Peyer's patch (tissue), 4 donors: ENCODE measurements at regions not wholly inside any gene's neighbourhood (a gene's known extent, or its start where the extent isn't known, plus 50 kb on each side); places are given as distances from the start of the nearest gene placed in this dataset.

Experiments used
- DNase-seq, 3 donors: peaks; one replicate each; pipeline ENCODE4 v3.0.0-alpha.2; 2017 to 2019
- H3K27ac ChIP-seq, 4 donors: fragments of 200-600 bp; sonication (generic); one replicate each; pipeline ENCODE4 v1.5.1; 2016 to 2019
- H3K27me3 ChIP-seq, 2 donors: fragments of 200-600 bp; sonication (generic); one replicate each; pipeline ENCODE4 v1.5.1; 2019
- H3K36me3 ChIP-seq, 3 donors: fragments of 200-600 bp; sonication (generic); one replicate each; pipeline ENCODE4 v1.5.1; 2016 to 2019
- H3K4me1 ChIP-seq, 4 donors: fragments of 200-600 bp; sonication (generic); one replicate each; pipeline ENCODE4 v1.5.1; 2016 to 2019
- H3K4me3 ChIP-seq, 4 donors: fragments of 200-600 bp; sonication (generic); 1 replicate in 3 of 4; 2 replicates in 1 of 4; pipeline ENCODE4 v1.5.1; 2016 to 2019; ENCODE audit warnings: mild to moderate bottlenecking in 1 of 4
- H3K9me3 ChIP-seq, 4 donors: fragments of 200-600 bp; sonication (generic); one replicate each; pipeline ENCODE4 v1.5.1; 2016 to 2019; ENCODE audit warnings: mild to moderate bottlenecking in 1 of 4
- POLR2A ChIP-seq, 2 donors: fragments of 450-650 bp; IDR thresholded peaks; one replicate each; pipeline ENCODE4 v1.5.1; 2017; ENCODE audit warnings: antibody characterized with exemption in 2 of 2, mild to moderate bottlenecking in 2 of 2, moderate library complexity in 2 of 2
- TF ChIP-seq, protein P1 (sequence below), 6 experiments: fragments of 450-650 bp in 4 of 6; fragments of 200-600 bp in 2 of 6; sonication (generic) in 1 of 6; IDR thresholded peaks; one replicate each; pipeline ENCODE4 v1.5.1; 2017 to 2019; ENCODE audit warnings: antibody characterized with exemption in 6 of 6, mild to moderate bottlenecking in 3 of 6, moderate library complexity in 1 of 6

GRCh38 chr3:69563981-69564380, 175.3 kb upstream of the MITF start:
- no peaks in the 10 kb centered on the region for H3K36me3 ChIP-seq
- no peak overlapping the region for H3K4me3 ChIP-seq
- H3K27ac ChIP-seq = no peak overlapping the region
- DNase-seq = no peak
- no peaks in the 10 kb centered on the region for H3K4me1 ChIP-seq
- H3K9me3 ChIP-seq = no peaks in the 10 kb centered on the region
- no peaks in the 10 kb centered on the region for H3K27me3 ChIP-seq
- TF ChIP-seq, protein P1, sequence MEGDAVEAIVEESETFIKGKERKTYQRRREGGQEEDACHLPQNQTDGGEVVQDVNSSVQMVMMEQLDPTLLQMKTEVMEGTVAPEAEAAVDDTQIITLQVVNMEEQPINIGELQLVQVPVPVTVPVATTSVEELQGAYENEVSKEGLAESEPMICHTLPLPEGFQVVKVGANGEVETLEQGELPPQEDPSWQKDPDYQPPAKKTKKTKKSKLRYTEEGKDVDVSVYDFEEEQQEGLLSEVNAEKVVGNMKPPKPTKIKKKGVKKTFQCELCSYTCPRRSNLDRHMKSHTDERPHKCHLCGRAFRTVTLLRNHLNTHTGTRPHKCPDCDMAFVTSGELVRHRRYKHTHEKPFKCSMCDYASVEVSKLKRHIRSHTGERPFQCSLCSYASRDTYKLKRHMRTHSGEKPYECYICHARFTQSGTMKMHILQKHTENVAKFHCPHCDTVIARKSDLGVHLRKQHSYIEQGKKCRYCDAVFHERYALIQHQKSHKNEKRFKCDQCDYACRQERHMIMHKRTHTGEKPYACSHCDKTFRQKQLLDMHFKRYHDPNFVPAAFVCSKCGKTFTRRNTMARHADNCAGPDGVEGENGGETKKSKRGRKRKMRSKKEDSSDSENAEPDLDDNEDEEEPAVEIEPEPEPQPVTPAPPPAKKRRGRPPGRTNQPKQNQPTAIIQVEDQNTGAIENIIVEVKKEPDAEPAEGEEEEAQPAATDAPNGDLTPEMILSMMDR (IDR thresholded peaks at IDR 0.05) = no peak
- TF ChIP-seq POLR2A (IDR thresholded peaks at IDR 0.05) = no peak

DNA sequence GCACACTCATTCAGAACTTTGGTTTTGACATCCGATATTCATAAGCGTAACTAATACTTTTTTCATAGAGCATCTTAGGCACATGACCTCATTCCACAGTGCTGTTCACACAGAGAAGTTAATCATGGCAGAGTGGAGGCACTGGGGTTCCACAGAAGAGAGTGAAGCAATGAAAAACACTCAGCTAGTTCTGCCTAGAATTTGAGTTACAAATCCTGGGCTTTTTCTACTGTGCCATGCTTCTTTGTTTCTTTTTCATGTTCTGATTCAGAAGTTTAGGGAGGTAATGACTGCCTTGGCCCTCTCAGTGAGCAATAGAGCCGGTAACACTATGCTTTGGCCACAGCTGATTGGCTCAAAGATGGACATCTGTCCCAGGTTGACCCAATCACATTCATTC, 176.1 kb upstream of the MITF start:
- no peaks in the 10 kb centered on the region for H3K4me1 ChIP-seq
- no peaks in the 10 kb centered on the region for H3K9me3 ChIP-seq
- no peak overlapping the region for H3K4me3 ChIP-seq
- H3K27me3 ChIP-seq = no peaks in the 10 kb centered on the region
- no peak overlapping the region for H3K27ac ChIP-seq
- TF ChIP-seq, protein P1 (IDR thresholded peaks at IDR 0.05) = no peak
- no peak for TF ChIP-seq POLR2A (IDR thresholded peaks at IDR 0.05)
- no peak for DNase-seq
- no peaks in the 10 kb centered on the region for H3K36me3 ChIP-seq

DNA sequence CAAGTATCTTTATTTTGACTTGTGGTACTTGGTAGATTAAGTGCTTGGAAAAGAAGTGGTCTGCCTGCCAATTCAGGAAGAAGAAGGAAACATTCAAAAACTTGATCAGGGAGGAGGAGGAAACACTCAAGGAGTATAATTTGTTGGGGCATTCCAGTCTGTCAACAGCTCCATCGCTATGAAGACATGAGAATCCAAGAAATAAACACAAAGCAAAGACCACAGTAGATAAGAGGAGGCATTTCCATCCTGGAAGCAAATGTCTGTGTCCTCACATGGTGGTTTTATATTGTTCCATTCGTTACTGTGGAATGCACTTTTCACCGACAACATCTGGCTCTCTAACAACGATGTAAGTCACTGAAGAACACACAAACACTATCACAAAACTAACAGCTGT, 176.1 kb upstream of the FRMD4B start:
- Histone ChIP-seq H3K27ac (no peak overlapping the region), H3K4me1 (no peaks in the 10 kb centered on the region), H3K36me3 (no peaks in the 10 kb centered on the region), H3K9me3 (no peaks in the 10 kb centered on the region), H3K27me3 (no peaks in the 10 kb centered on the region), H3K4me3 (no peak overlapping the region)
- no peak for TF ChIP-seq POLR2A (IDR thresholded peaks at IDR 0.05)
- TF ChIP-seq, protein P1 (IDR thresholded peaks at IDR 0.05) = no peak
- DNase-seq = no peak

- Histone ChIP-seq H3K9me3 (no peaks in the 10 kb centered on the region), H3K36me3 (no peaks in the 10 kb centered on the region), H3K27me3 (no peaks in the 10 kb centered on the region), H3K4me1 (no peaks in the 10 kb centered on the region), H3K4me3 (no peak overlapping the region), H3K27ac (no peak overlapping the region)
- TF ChIP-seq, protein P1 (IDR thresholded peaks at IDR 0.05) = peak in 4 of 6 experiments; percentile 5 to 20 (median 6)
- no peak for TF ChIP-seq POLR2A (IDR thresholded peaks at IDR 0.05)
- DNase-seq = no peak
Measured at GRCh38 chr3:69560818-69561217, 174.9 kb upstream of the FRMD4B start.

GRCh38 chr3:69560116-69560515, 174.2 kb upstream of the FRMD4B start:
- Histone ChIP-seq H3K9me3 (no peaks in the 10 kb centered on the region), H3K4me1 (no peaks in the 10 kb centered on the region), H3K27me3 (no peaks in the 10 kb centered on the region), H3K36me3 (no peaks in the 10 kb centered on the region), H3K27ac (no peak overlapping the region), H3K4me3 (no peak overlapping the region)
- DNase-seq = no peak
- TF ChIP-seq POLR2A (IDR thresholded peaks at IDR 0.05) = no peak
- TF ChIP-seq, protein P1 (IDR thresholded peaks at IDR 0.05) = no peak

DNA sequence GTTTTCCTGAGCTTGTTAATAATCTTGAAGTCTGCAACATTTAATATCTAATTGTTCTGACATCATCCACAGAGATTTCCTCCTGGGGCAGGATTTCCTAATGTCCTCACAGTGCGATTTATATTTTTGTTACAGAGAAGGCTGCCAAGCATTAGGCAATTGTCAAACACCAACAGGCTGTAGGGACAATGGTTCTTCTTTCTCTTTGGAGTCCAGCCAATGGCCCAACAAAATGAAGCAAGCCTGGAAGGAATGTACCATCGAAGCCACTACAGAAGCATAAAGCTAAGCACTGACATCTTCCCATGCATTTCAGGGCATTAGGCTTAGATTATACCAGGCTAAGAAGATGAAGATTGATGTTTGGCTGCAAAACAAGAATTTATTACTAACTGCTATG, 173.0 kb upstream of the FRMD4B start:
- Histone ChIP-seq H3K4me3 (no peak overlapping the region), H3K36me3 (no peaks in the 10 kb centered on the region), H3K4me1 (no peaks in the 10 kb centered on the region), H3K9me3 (no peaks in the 10 kb centered on the region), H3K27ac (no peak overlapping the region), H3K27me3 (no peaks in the 10 kb centered on the region)
- peak in 1 of 3 donors; percentile 53 for DNase-seq
- no peak for TF ChIP-seq POLR2A (IDR thresholded peaks at IDR 0.05)
- TF ChIP-seq, protein P1 (IDR thresholded peaks at IDR 0.05) = no peak
